ENCODE measurements at regions not wholly inside any gene's neighbourhood (a gene's known extent, or its start where the extent isn't known, plus 50 kb on each side); places are given as distances from the start of the nearest gene placed in this dataset.

GRCh38 chr10:29850371-29850770, 209.0 kb downstream of the JCAD start:
- DNase-seq, result no peak

GRCh38 chr10:29849886-29850285, 209.5 kb downstream of the JCAD start:
- no peak for DNase-seq

GRCh38 chr10:29849126-29849833, 210.1 kb downstream of the JCAD start:
- DNase-seq, result no peak

GRCh38 chr10:29846881-29847280, 212.1 kb upstream of the SVIL start:
- no peak for DNase-seq

GRCh38 chr10:29845166-29845565, 210.4 kb upstream of the SVIL start:
- DNase-seq, result no peak

- no peak for DNase-seq
These were observed 208.4 kb upstream of the SVIL start for GRCh38 chr10:29843143-29843542.

DNA sequence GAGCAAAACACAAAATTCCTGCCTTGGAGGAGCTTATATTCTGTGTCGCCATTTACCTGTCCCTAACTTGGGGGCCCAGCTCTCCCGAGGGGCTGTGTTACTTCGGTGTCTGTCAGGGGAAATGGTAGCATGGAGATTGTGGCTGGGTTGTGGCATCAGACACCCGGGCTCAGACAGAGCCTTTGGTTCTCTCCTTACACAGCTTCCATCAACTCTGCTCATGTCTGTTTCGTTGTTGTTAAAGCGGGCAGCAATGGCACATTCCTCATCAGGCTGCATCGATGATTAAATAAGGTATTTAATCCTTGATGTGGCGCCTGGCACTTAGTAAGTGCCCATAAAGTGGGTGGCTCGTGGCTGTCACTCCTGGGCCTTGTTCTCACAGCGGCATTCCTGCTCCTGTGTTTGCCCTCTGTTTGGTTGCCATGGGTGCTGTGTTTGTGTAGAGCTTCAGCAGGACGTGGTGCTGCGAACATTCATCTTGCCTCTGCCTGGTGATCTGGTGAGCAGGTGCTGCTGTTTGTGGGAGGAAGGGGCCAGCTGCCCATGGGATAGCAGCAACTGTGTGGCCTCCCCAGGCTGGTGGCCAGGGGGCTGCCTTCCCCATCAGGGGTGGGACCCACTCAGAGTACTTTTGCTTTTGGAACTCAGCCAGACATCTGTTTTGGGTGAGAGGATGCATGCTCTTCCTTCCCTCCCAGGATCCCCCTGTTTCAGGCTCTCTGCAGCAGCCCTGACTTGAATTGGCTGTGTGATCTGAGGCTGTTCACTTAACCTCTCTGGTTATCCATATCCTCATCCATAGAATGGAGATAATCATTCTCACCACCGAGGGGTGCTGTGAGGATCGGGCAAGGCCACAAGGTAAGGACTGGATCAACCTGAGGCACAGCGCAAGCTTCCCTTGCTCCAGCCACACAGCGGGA, 207.2 kb upstream of the SVIL start:
- no peak for DNase-seq

DNA sequence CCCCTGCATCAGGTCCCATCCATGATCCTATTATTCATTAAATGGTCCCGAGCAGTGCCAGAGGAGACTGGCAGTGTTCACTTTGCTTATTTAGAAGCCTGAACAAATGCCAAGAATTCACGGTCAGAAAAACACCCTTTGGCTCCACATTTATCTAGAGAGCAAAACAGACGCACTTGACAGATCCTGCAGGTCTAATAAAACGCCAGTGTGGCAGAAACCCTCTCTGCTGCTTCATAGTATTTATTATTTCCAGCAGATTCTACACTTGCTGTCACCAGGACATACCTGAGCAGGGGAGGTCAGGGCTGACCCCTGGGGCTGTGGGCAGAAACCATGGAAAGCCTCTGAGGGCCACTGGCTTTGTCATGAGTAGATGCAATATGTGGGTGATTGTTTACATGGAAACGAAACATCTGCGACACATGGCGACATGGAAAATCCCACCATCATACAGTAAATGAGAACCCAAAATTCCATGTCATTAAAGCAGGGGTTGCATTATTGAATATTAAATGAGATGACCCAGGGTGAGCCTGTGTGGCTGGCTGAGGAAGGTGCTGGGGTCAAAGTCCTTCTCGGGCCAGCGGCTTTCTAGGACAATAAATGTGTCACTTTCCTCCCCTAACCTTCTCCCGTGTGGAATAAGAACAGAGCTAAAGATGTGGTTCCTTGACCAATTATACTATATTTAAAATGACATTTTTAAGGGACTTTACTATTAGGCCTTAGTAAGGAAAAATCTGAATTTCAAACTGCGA, 205.9 kb upstream of the SVIL start:
- no peak for DNase-seq

GRCh38 chr10:29839826-29840515, 205.2 kb upstream of the SVIL start:
- DNase-seq, result no peak

- DNase-seq, result no peak
These were observed 203.8 kb upstream of the SVIL start for GRCh38 chr10:29838539-29838938.

DNA sequence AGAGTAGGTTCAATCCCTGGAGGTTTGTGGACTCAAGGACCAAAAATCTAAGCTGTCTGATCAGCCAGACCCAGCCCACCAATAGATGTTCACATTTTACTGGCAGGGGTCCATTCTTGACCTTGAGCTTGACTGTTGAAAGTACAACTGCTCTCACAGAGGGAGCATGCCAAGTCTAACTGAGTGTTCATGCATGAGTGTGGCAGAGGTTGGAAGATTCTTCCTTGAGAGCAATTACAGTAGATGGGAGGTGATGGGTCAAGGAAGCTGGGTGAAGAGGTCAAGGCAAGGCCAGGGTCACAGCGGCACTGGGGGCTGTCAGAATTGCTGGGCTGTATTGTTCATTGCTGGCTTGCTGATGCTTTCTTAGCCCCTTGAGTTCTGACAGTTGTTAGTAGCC, 202.8 kb upstream of the SVIL start:
- no peak for DNase-seq

- DNase-seq, result no peak
These were observed 201.6 kb upstream of the SVIL start for GRCh38 chr10:29836396-29836795.

GRCh38 chr10:29835055-29835454, 200.3 kb upstream of the SVIL start:
- no peak for DNase-seq

DNA sequence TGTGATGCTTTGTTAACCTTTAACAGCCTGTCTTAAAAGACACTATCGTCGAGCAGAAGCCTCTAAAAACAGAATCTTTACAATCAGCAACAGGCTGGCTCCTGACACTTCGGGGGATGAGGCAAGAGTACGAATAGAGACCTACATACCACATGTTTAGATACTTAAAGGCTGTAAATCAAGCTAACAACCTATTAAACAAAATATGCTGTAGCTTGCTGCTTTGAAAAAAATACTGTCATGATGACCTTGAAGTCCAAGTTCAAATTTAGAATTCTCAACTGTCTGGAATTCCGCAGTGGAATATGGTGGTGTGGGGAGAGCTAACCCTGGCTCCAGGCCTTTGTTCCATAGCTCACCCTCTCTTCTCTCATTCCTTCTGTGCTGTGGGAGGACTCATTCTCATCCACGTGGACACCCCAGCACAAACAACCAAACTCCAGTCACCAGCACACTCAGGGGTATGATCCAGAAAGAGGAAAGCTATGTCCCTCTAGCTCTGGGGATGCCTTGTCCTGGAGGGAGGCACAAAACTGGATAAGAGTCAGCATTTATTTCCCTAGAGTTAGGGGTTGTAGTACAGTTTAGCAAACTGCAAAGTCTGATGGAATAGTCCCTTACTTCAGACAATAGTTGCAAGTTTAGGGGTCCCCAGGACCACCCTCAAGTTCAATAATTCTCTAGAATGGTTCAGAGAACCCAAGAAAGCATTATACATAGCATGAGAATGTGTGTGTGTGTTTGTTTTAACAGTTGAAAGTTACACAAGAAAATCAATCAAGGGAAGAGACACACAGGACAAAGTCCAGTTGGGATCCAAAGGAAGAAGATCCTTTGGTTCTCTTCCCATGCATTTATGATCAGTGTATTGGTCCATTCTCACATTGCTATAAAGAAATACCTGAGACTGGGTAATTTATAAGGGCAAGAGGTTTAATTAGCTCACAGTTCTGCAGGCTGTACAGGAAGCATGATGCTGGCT, 196.1 kb upstream of the SVIL start:
- no peak for DNase-seq

DNA sequence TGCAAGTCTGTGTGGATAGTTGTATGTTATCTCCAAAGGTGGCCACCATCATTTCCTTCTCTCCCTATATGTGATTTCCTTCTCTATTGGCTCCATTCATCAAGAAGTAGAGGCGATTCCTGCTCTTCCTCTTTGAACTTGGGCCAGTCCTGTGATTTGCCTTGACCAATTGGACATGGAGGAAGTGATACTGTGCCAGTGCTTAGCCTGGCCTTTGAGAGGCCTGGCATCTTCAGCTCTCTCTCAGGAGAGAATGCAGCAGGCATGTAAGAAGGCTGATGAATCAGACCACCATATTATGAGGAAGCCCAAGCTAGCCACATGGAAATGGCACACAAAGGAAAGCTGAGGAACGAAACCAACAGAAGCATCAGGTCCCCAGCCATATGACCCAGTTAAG, 195.0 kb upstream of the SVIL start:
- DNase-seq, result no peak

- no peak for DNase-seq
These were observed 194.2 kb upstream of the SVIL start for GRCh38 chr10:29828956-29829355.

GRCh38 chr10:29828440-29828894, 193.7 kb upstream of the SVIL start:
- no peak for DNase-seq

GRCh38 chr10:29827512-29827911, 192.7 kb upstream of the SVIL start:
- no peak for DNase-seq

DNA sequence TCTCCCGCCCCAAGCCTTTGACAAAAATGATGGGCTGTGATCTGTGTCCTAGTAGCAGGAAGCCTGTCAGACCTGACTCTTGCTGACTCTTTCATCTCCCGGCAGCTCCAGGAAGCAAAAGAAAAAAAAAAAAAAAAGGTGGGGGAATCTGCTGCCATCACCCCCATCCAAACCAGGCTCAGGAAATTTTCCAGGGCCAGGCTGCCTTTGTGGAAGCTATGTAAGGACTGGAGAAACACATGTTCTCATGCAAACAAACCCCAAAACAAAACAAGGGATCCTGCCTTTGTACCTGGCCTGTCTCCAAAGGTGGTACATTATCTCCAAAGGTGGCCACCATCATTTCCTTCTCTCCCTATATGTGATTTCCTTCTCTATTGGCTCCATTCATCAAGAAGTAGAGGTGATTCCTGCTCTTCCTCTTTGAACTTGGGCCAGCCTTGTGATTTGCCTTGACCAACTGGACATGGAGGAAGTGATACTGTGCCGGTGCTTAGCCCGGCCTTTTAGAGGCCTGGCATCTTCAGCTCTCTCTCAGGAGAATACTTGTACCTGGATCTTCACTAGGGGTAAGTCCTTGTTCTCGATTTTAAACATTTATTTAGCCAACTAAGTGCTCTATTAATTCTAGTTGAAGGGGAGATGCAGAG, 192.2 kb upstream of the SVIL start:
- DNase-seq, result no peak

DNA sequence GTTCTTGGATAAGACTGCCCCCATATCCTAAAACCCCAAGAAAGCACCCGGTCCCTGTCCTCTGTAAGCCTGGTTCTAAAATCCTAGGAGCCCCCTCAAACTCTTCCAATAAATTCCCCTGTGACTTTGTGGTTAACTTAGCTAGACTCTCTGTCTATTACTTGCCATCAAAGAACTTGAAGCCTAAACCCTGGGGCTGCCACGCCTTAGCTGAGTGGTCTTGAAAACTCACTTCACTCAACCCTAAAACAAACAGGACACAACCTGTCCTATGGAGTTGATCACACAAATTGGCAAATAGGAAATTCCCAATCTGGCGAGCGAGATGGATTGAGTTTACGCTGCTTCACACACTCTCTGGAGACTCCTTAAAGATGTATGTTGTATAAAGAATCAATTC, 191.4 kb upstream of the SVIL start:
- no peak for DNase-seq

DNA sequence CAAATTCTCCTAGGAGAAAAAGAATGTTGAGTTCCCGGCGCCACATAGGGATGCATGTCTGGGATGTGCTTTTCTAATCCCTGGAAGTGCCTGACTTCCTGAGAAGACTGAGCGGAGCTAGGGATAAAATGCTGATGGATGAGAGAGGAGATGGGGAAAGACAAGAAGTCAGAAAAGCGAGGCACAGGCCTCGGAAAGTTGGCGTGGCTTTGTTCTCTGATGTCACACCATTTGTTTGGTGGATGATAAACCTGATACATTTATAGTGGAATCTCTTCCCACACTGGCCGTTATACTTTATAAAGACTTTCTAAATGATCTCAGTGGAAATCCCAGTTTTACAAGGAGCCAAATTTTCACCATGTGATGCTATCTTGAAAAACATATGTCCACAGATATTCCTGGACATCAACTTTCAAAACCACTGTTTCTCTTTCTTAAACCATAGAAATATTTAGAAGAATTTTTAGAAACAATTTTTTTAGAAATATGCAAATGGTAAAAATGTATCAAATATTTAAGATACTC, 188.8 kb upstream of the SVIL start:
- no peak for DNase-seq
